Naive B cell (primary cell): ENCODE measurements at regions not wholly inside any gene's neighbourhood (a gene's known extent, or its start where the extent isn't known, plus 50 kb on each side); places are given as distances from the start of the nearest gene placed in this dataset.
A peak's percentile ranks its signal among the peaks of the same experiment; 100 is the strongest.
"Not testable (repeated sequence)": the region's sequence is repeated elsewhere in the genome, so short reads cannot be mapped to it uniquely, and the experiment has no call there.

Experiments used
- ATAC-seq, 2 donors: fragments of 150-1000 bp; cut with Tn5 transposase; 2 replicates each; pipeline ENCODE4 v1.10.0; 2021; ENCODE audit warnings: low read depth in 2 of 2, mild to moderate bottlenecking in 2 of 2, moderate library complexity in 2 of 2
- DNase-seq: peaks from one replicate; pipeline ENCODE4 v3.0.0; 2022
- H3K27ac Mint-ChIP-seq, 6 donors: one replicate each; pipeline ENCODE4 v1.8.0; 2020 to 2022; ENCODE audit warnings: mild to moderate bottlenecking in 6 of 6, mixed read lengths in 6 of 6, moderate library complexity in 5 of 6, inconsistent platforms in 2 of 6
- H3K27me3 Mint-ChIP-seq, 3 donors: one replicate each; pipeline ENCODE4 v1.8.0; 2021 to 2022; ENCODE audit warnings: mixed read lengths in 3 of 3, mild to moderate bottlenecking in 1 of 3
- H3K36me3 Mint-ChIP-seq, 2 donors: one replicate each; pipeline ENCODE4 v1.8.0; 2020 to 2022; ENCODE audit warnings: mixed read lengths in 2 of 2, inconsistent platforms in 1 of 2, mild to moderate bottlenecking in 1 of 2
- H3K4me1 Mint-ChIP-seq, 3 donors: one replicate each; pipeline ENCODE4 v1.8.0; 2020 to 2022; ENCODE audit warnings: mixed read lengths in 3 of 3, inconsistent platforms in 1 of 3, mild to moderate bottlenecking in 1 of 3, moderate library complexity in 1 of 3
- H3K4me3 Mint-ChIP-seq, 8 donors: one replicate each; pipeline ENCODE4 v1.8.0; 2020 to 2022; ENCODE audit warnings: mild to moderate bottlenecking in 8 of 8, mixed read lengths in 8 of 8, moderate library complexity in 8 of 8, inconsistent platforms in 2 of 8
- H3K9me3 Mint-ChIP-seq, 7 donors: one replicate each; pipeline ENCODE4 v1.8.0; 2020 to 2022; ENCODE audit warnings: mixed read lengths in 7 of 7, mild to moderate bottlenecking in 5 of 7, inconsistent platforms in 2 of 7, moderate library complexity in 1 of 7

- not testable (repeated sequence) for H3K27me3 Mint-ChIP-seq, H3K27ac Mint-ChIP-seq, DNase-seq, H3K4me1 Mint-ChIP-seq, H3K4me3 Mint-ChIP-seq, ATAC-seq
- Mint-ChIP-seq H3K36me3 (peaks cover 15 to 34% of the 10 kb centered on the region in 2 donors), H3K9me3 (peaks cover 8 to 36% (median 26%) of the 10 kb centered on the region in 7 donors)
Measured at GRCh38 chr2:138426116-138426515, 75.5 kb upstream of the SPOPL start.

- no peak for ATAC-seq
- Mint-ChIP-seq H3K4me1 (no peaks in the 10 kb centered on the region), H3K27ac (peak overlapping the region in 1 of 6 donors; percentile 25), H3K9me3 (peaks cover 8 to 36% (median 26%) of the 10 kb centered on the region in 7 donors), H3K36me3 (peaks cover 15 to 33% of the 10 kb centered on the region in 2 donors), H3K4me3 (no peak overlapping the region), H3K27me3 (no peaks in the 10 kb centered on the region)
- no peak for DNase-seq
Measured at GRCh38 chr2:138428710-138429440, 72.7 kb upstream of the SPOPL start.

- Mint-ChIP-seq H3K9me3 (peaks cover 8 to 31% (median 17%) of the 10 kb centered on the region in 7 donors), H3K4me3 (no peak overlapping the region), H3K36me3 (peaks cover 15 to 20% of the 10 kb centered on the region in 2 donors), H3K4me1 (no peaks in the 10 kb centered on the region), H3K27ac (no peak overlapping the region), H3K27me3 (no peaks in the 10 kb centered on the region)
- DNase-seq (no peak), ATAC-seq (no peak)
Measured at GRCh38 chr2:138430181-138430580, 71.4 kb upstream of the SPOPL start.

- H3K27ac Mint-ChIP-seq = no peak overlapping the region
- H3K36me3 Mint-ChIP-seq = no peaks in the 10 kb centered on the region
- H3K4me3 Mint-ChIP-seq = no peak overlapping the region
- DNase-seq = no peak
- no peaks in the 10 kb centered on the region for H3K4me1 Mint-ChIP-seq
- H3K9me3 Mint-ChIP-seq = peaks cover 0 to 7% (median 3%) of the 10 kb centered on the region in 7 donors
- ATAC-seq = no peak
- no peaks in the 10 kb centered on the region for H3K27me3 Mint-ChIP-seq
Measured at GRCh38 chr2:138432971-138433370, 68.6 kb upstream of the SPOPL start.

- Mint-ChIP-seq H3K27ac (no peak overlapping the region), H3K4me1 (no peaks in the 10 kb centered on the region), H3K27me3 (no peaks in the 10 kb centered on the region), H3K9me3 (peaks cover 0 to 2% (median 0%) of the 10 kb centered on the region in 7 donors), H3K36me3 (no peaks in the 10 kb centered on the region), H3K4me3 (no peak overlapping the region)
- no peak for DNase-seq
- ATAC-seq = no peak
Measured at GRCh38 chr2:138433995-138434951, 67.3 kb upstream of the SPOPL start.

- peak overlapping the region in 1 of 6 donors; percentile 78 for H3K27ac Mint-ChIP-seq
- H3K4me3 Mint-ChIP-seq = no peak overlapping the region
- H3K9me3 Mint-ChIP-seq = peaks cover 0 to 1% (median 0%) of the 10 kb centered on the region in 7 donors
- ATAC-seq = no peak
- no peaks in the 10 kb centered on the region for H3K36me3 Mint-ChIP-seq
- H3K4me1 Mint-ChIP-seq = no peaks in the 10 kb centered on the region
- DNase-seq = no peak
- no peaks in the 10 kb centered on the region for H3K27me3 Mint-ChIP-seq
Measured at GRCh38 chr2:138435701-138436100, 65.9 kb upstream of the SPOPL start.

GRCh38 chr2:138439733-138440132 is 61.8 kb upstream of the SPOPL start:
- Mint-ChIP-seq H3K4me1 (peaks cover 0 to 4% (median 0%) of the 10 kb centered on the region in 3 donors), H3K27me3 (no peaks in the 10 kb centered on the region), H3K4me3 (no peak overlapping the region), H3K27ac (no peak overlapping the region), H3K9me3 (peaks cover 0 to 1% (median 0%) of the 10 kb centered on the region in 7 donors), H3K36me3 (no peaks in the 10 kb centered on the region)
- ATAC-seq (no peak), DNase-seq (no peak)

- no peaks in the 10 kb centered on the region for H3K36me3 Mint-ChIP-seq
- H3K9me3 Mint-ChIP-seq = peaks cover 0 to 1% (median 0%) of the 10 kb centered on the region in 7 donors
- no peak for DNase-seq
- H3K4me1 Mint-ChIP-seq = peaks cover 0 to 4% (median 0%) of the 10 kb centered on the region in 3 donors
- no peak overlapping the region for H3K27ac Mint-ChIP-seq
- ATAC-seq = no peak
- no peak overlapping the region for H3K4me3 Mint-ChIP-seq
- H3K27me3 Mint-ChIP-seq = no peaks in the 10 kb centered on the region
Measured at GRCh38 chr2:138440759-138441158, 60.8 kb upstream of the SPOPL start.

GRCh38 chr2:138441916-138442315 is 59.7 kb upstream of the SPOPL start:
- peaks cover 0 to 4% (median 0%) of the 10 kb centered on the region in 3 donors for H3K4me1 Mint-ChIP-seq
- no peak overlapping the region for H3K27ac Mint-ChIP-seq
- ATAC-seq = no peak
- no peaks in the 10 kb centered on the region for H3K27me3 Mint-ChIP-seq
- no peaks in the 10 kb centered on the region for H3K36me3 Mint-ChIP-seq
- DNase-seq = no peak
- H3K4me3 Mint-ChIP-seq = no peak overlapping the region
- H3K9me3 Mint-ChIP-seq = no peaks in the 10 kb centered on the region

GRCh38 chr2:138444411-138444810 is 57.2 kb upstream of the SPOPL start:
- Mint-ChIP-seq H3K4me1 (peaks cover 0 to 4% (median 0%) of the 10 kb centered on the region in 3 donors), H3K27me3 (no peaks in the 10 kb centered on the region), H3K36me3 (no peaks in the 10 kb centered on the region), H3K9me3 (no peaks in the 10 kb centered on the region), H3K27ac (no peak overlapping the region), H3K4me3 (no peak overlapping the region)
- no peak for DNase-seq
- no peak for ATAC-seq

GRCh38 chr2:138445227-138445626 is 56.3 kb upstream of the SPOPL start:
- Mint-ChIP-seq H3K4me3 (no peak overlapping the region), H3K36me3 (no peaks in the 10 kb centered on the region), H3K9me3 (no peaks in the 10 kb centered on the region), H3K4me1 (peaks cover 0 to 4% (median 0%) of the 10 kb centered on the region in 3 donors), H3K27me3 (no peaks in the 10 kb centered on the region), H3K27ac (no peak overlapping the region)
- ATAC-seq (no peak), DNase-seq (no peak)

GRCh38 chr2:138446043-138446442 is 55.5 kb upstream of the SPOPL start:
- H3K36me3 Mint-ChIP-seq = no peaks in the 10 kb centered on the region
- DNase-seq = no peak
- H3K4me1 Mint-ChIP-seq = peaks cover 0 to 4% (median 0%) of the 10 kb centered on the region in 3 donors
- H3K27ac Mint-ChIP-seq = no peak overlapping the region
- H3K9me3 Mint-ChIP-seq = no peaks in the 10 kb centered on the region
- no peak overlapping the region for H3K4me3 Mint-ChIP-seq
- no peak for ATAC-seq
- no peaks in the 10 kb centered on the region for H3K27me3 Mint-ChIP-seq

- no peak for ATAC-seq
- H3K36me3 Mint-ChIP-seq = peaks cover 0 to 1% of the 10 kb centered on the region in 2 donors
- H3K4me1 Mint-ChIP-seq = no peaks in the 10 kb centered on the region
- no peaks in the 10 kb centered on the region for H3K27me3 Mint-ChIP-seq
- no peak for DNase-seq
- peak overlapping the region in 2 of 6 donors; percentile 7 to 76 for H3K27ac Mint-ChIP-seq
- no peaks in the 10 kb centered on the region for H3K9me3 Mint-ChIP-seq
- no peak overlapping the region for H3K4me3 Mint-ChIP-seq
Measured at GRCh38 chr2:138447889-138448570, 53.5 kb upstream of the SPOPL start.
